Stimulated activated CD8-positive, alpha-beta memory T cell treated with anti-CD3 and anti-CD28 coated beads, Interleukin-7, amount 100 ng/mL, for 1 hour (primary cell): ENCODE measurements at regions not wholly inside any gene's neighbourhood (a gene's known extent, or its start where the extent isn't known, plus 50 kb on each side); places are given as distances from the start of the nearest gene placed in this dataset.
"Not testable (repeated sequence)": the region's sequence is repeated elsewhere in the genome, so short reads cannot be mapped to it uniquely, and the experiment has no call there.

Experiments used
- DNase-seq, 2 donors: peaks; one replicate each; pipeline ENCODE4 v3.0.0-alpha.2; 2020; ENCODE audit warnings: low read depth in 2 of 2

GRCh38 chr6:168856914-168857313, 396.7 kb downstream of the THBS2 start:
- DNase-seq: no peak

GRCh38 chr6:168852376-168852884, 401.2 kb downstream of the THBS2 start:
- DNase-seq: no peak

GRCh38 chr6:168851460-168852375, 401.9 kb downstream of the THBS2 start:
- DNase-seq: no peak

GRCh38 chr6:168850027-168850736, 403.5 kb downstream of the THBS2 start:
- not testable (repeated sequence) for DNase-seq

- no peak for DNase-seq
These were observed 404.2 kb downstream of the THBS2 start for GRCh38 chr6:168849459-168849858.

- no peak for DNase-seq
These were observed 404.8 kb downstream of the THBS2 start for GRCh38 chr6:168848797-168849196.

- DNase-seq: no peak
These were observed 404.0 kb downstream of the SMOC2 start for GRCh38 chr6:168844821-168845609.

- not testable (repeated sequence) for DNase-seq
These were observed 401.7 kb downstream of the SMOC2 start for GRCh38 chr6:168842632-168843212.

GRCh38 chr6:168841609-168842278, 400.8 kb downstream of the SMOC2 start:
- DNase-seq: no peak

- not testable (repeated sequence) for DNase-seq
These were observed 399.9 kb downstream of the SMOC2 start for GRCh38 chr6:168840932-168841331.

GRCh38 chr6:168840299-168840698, 399.3 kb downstream of the SMOC2 start:
- DNase-seq: not testable (repeated sequence)

- DNase-seq: no peak
These were observed 397.0 kb downstream of the SMOC2 start for GRCh38 chr6:168838037-168838399.

- DNase-seq: no peak
These were observed 396.5 kb downstream of the SMOC2 start for GRCh38 chr6:168837254-168838036.

- no peak for DNase-seq
These were observed 395.0 kb downstream of the SMOC2 start for GRCh38 chr6:168835991-168836390.

GRCh38 chr6:168834801-168835200, 393.8 kb downstream of the SMOC2 start:
- no peak for DNase-seq

- no peak for DNase-seq
These were observed 393.1 kb downstream of the SMOC2 start for GRCh38 chr6:168834042-168834587.

GRCh38 chr6:168828800-168829199, 387.8 kb downstream of the SMOC2 start:
- no peak for DNase-seq

GRCh38 chr6:168828035-168828434, 387.1 kb downstream of the SMOC2 start:
- DNase-seq: no peak

GRCh38 chr6:168827586-168827871, 386.5 kb downstream of the SMOC2 start:
- no peak for DNase-seq
